Trophoblast cell (in vitro differentiated cells and primary cell): ENCODE measurements at regions not wholly inside any gene's neighbourhood (a gene's known extent, or its start where the extent isn't known, plus 50 kb on each side); places are given as distances from the start of the nearest gene placed in this dataset.
"Not testable (repeated sequence)": the region's sequence is repeated elsewhere in the genome, so short reads cannot be mapped to it uniquely, and the experiment has no call there.

ENCODE experiments used
- DNase-seq, 2 donors: peaks; one replicate each; pipeline ENCODE4 v3.0.0-alpha.2; 2016
- H2AFZ ChIP-seq: 2 replicates; pipeline ENCODE4 v1.6.1; 2013; ENCODE audit warnings: low read length, moderate library complexity, mild to moderate bottlenecking; ENCODE audit not compliant: insufficient read depth, poor library complexity
- H2AK5ac ChIP-seq: 2 replicates; pipeline ENCODE4 v1.6.1; 2013; ENCODE audit warnings: mild to moderate bottlenecking, low read length
- H2BK120ac ChIP-seq: 2 replicates; pipeline ENCODE4 v1.6.1; 2013; ENCODE audit warnings: low read length, mild to moderate bottlenecking, moderate library complexity; ENCODE audit not compliant: insufficient read depth, poor library complexity
- H2BK12ac ChIP-seq: 2 replicates; pipeline ENCODE4 v1.6.1; 2013; ENCODE audit warnings: mild to moderate bottlenecking, low read length, moderate library complexity
- H2BK5ac ChIP-seq: 2 replicates; pipeline ENCODE4 v1.6.1; 2013; ENCODE audit warnings: low read length, low read depth, moderate library complexity, mild to moderate bottlenecking; ENCODE audit not compliant: poor library complexity
- H3K14ac ChIP-seq: 2 replicates; pipeline ENCODE4 v1.6.1; 2013; ENCODE audit warnings: mild to moderate bottlenecking, low read length
- H3K18ac ChIP-seq: 2 replicates; pipeline ENCODE4 v1.6.1; 2013; ENCODE audit warnings: mild to moderate bottlenecking, low read length
- H3K23ac ChIP-seq: 2 replicates; pipeline ENCODE4 v1.6.1; 2013; ENCODE audit warnings: low read length
- H3K27ac ChIP-seq: 2 replicates; pipeline ENCODE4 v1.5.1; 2013; ENCODE audit warnings: low read depth, mild to moderate bottlenecking, inconsistent platforms, low read length, moderate library complexity
- H3K27me3 ChIP-seq: 2 replicates; pipeline ENCODE4 v1.6.1; 2013; ENCODE audit warnings: inconsistent platforms, mild to moderate bottlenecking, low read length, moderate library complexity; ENCODE audit not compliant: insufficient read depth
- H3K36me3 ChIP-seq, 2 experiments: 1 replicate in 1 of 2; 2 replicates in 1 of 2; pipeline ENCODE4 v1.6.1; 2013; ENCODE audit warnings: low read length in 2 of 2, mild to moderate bottlenecking in 2 of 2, moderate library complexity in 1 of 2; ENCODE audit not compliant: insufficient read depth in 2 of 2, control insufficient read depth in 1 of 2
- H3K4ac ChIP-seq: 2 replicates; pipeline ENCODE4 v1.6.1; 2013; ENCODE audit warnings: low read depth, mild to moderate bottlenecking, low read length, moderate library complexity
- H3K4me1 ChIP-seq, 2 experiments: 1 replicate in 1 of 2; 2 replicates in 1 of 2; pipeline ENCODE4 v1.6.1; 2013; ENCODE audit warnings: low read length in 2 of 2, mild to moderate bottlenecking in 2 of 2, moderate library complexity in 1 of 2; ENCODE audit not compliant: insufficient read depth in 2 of 2, control insufficient read depth in 1 of 2
- H3K4me2 ChIP-seq: 2 replicates; pipeline ENCODE4 v1.6.1; 2013; ENCODE audit warnings: inconsistent platforms, mild to moderate bottlenecking, low read length, moderate library complexity
- H3K4me3 ChIP-seq: 2 replicates; pipeline ENCODE4 v1.5.1; 2013; ENCODE audit warnings: mild to moderate bottlenecking, low read depth, low read length, inconsistent platforms
- H3K79me1 ChIP-seq: one replicate; pipeline ENCODE4 v1.6.1; 2013; ENCODE audit warnings: low read length
- H3K79me2 ChIP-seq: 2 replicates; pipeline ENCODE4 v1.6.1; 2013; ENCODE audit warnings: low read length, mild to moderate bottlenecking; ENCODE audit not compliant: control insufficient read depth, insufficient read depth, poor library complexity
- H3K9ac ChIP-seq: 2 replicates; pipeline ENCODE4 v1.6.1; 2013; ENCODE audit warnings: mild to moderate bottlenecking, low read length
- H3K9me3 ChIP-seq: 2 replicates; pipeline ENCODE4 v1.6.1; 2013; ENCODE audit warnings: low read depth, mild to moderate bottlenecking, control low read depth, inconsistent platforms, low read length; ENCODE audit not compliant: insufficient read depth
- H4K12ac ChIP-seq: 2 replicates; pipeline ENCODE4 v1.6.1; 2013; ENCODE audit warnings: low read depth, mild to moderate bottlenecking, low read length, moderate library complexity
- H4K8ac ChIP-seq: 2 replicates; pipeline ENCODE4 v1.6.1; 2013; ENCODE audit warnings: low read depth, mild to moderate bottlenecking, low read length, moderate library complexity
- H4K91ac ChIP-seq: one replicate; pipeline ENCODE4 v1.6.1; 2013; ENCODE audit warnings: low read depth, mild to moderate bottlenecking, low read length, moderate library complexity
- WGBS: extraction: QIAGEN DNeasy Blood & Tissue Kit; methylation state at CpG from one replicate; pipeline ENCODE4 v1.1.7; 2013; ENCODE audit warnings: missing lambda C conversion rate; ENCODE audit not compliant: insufficient read length, insufficient coverage; ENCODE audit errors: extremely low coverage; 5-methylcytosine and 5-hydroxymethylcytosine counted together

DNA sequence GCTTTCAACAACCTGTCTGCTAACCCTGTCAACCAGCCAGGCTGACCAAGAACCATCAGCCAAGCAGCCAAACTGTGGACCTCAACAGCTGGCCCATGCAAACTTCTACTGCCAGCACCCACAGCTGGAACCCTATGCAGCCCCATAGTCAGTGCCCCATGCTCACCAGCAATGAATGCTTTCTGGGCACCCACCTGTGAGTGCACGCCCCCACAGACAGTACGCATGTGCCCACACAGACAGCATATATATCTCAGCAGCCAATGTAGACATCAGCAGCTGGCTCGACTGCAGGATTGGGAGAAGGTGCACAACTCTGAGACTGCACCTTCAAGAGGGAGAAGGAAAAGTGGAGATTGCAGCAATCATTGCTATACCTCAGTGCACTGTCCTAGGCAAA lies 1534.6 kb downstream of the GRIK2 start:
- Histone ChIP-seq H3K79me1 (no peaks in the 10 kb centered on the region), H2BK12ac (no peak overlapping the region), H3K36me3 (no peaks in the 10 kb centered on the region), H2AK5ac (no peak overlapping the region), H3K4me1 (no peaks in the 10 kb centered on the region), H4K91ac (no peak overlapping the region), H3K23ac (no peak overlapping the region), H4K8ac (no peak overlapping the region), H3K27me3 (no peaks in the 10 kb centered on the region), H4K12ac (no peak overlapping the region), H3K18ac (no peak overlapping the region), H3K9ac (no peak overlapping the region), H3K79me2 (no peaks in the 10 kb centered on the region), H3K9me3 (no peaks in the 10 kb centered on the region), H3K4me3 (no peak overlapping the region), H2AFZ (no peak overlapping the region), H3K4me2 (no peak overlapping the region), H3K27ac (no peak overlapping the region), H3K14ac (no peak overlapping the region), H3K4ac (no peak overlapping the region), H2BK120ac (no peak overlapping the region), H2BK5ac (no peak overlapping the region)
- no peak for DNase-seq
- no CpG with 5 or more reads among the region's 3 CpGs for WGBS

- no peak overlapping the region for H3K4me2 ChIP-seq
- H2AK5ac ChIP-seq: no peak overlapping the region
- no peaks in the 10 kb centered on the region for H3K27me3 ChIP-seq
- no peak overlapping the region for H3K23ac ChIP-seq
- no peaks in the 10 kb centered on the region for H3K4me1 ChIP-seq
- H3K36me3 ChIP-seq: no peaks in the 10 kb centered on the region
- no peak overlapping the region for H3K4ac ChIP-seq
- no peak overlapping the region for H4K91ac ChIP-seq
- no peaks in the 10 kb centered on the region for H3K9me3 ChIP-seq
- no peaks in the 10 kb centered on the region for H3K79me1 ChIP-seq
- no peak for DNase-seq
- no peak overlapping the region for H3K14ac ChIP-seq
- no CpG with 5 or more reads among the region's 6 CpGs for WGBS
- no peak overlapping the region for H3K27ac ChIP-seq
- H2BK12ac ChIP-seq: no peak overlapping the region
- no peaks in the 10 kb centered on the region for H3K79me2 ChIP-seq
- H2BK120ac ChIP-seq: no peak overlapping the region
- H3K9ac ChIP-seq: no peak overlapping the region
- no peak overlapping the region for H4K8ac ChIP-seq
- H2AFZ ChIP-seq: no peak overlapping the region
- H3K4me3 ChIP-seq: no peak overlapping the region
- no peak overlapping the region for H3K18ac ChIP-seq
- no peak overlapping the region for H4K12ac ChIP-seq
- H2BK5ac ChIP-seq: no peak overlapping the region
Observed at GRCh38 chr6:102918161-102918560, 1524.7 kb downstream of the GRIK2 start.

GRCh38 chr6:102911571-102911970 lies 1518.1 kb downstream of the GRIK2 start:
- H2AK5ac ChIP-seq: no peak overlapping the region
- no peak overlapping the region for H4K12ac ChIP-seq
- no peak overlapping the region for H3K18ac ChIP-seq
- H3K23ac ChIP-seq: no peak overlapping the region
- H2BK5ac ChIP-seq: no peak overlapping the region
- H3K14ac ChIP-seq: no peak overlapping the region
- no peak overlapping the region for H2BK12ac ChIP-seq
- no peaks in the 10 kb centered on the region for H3K79me2 ChIP-seq
- no peak overlapping the region for H3K9ac ChIP-seq
- H3K4me2 ChIP-seq: no peak overlapping the region
- no peak overlapping the region for H3K27ac ChIP-seq
- H3K27me3 ChIP-seq: no peaks in the 10 kb centered on the region
- no peak overlapping the region for H3K4me3 ChIP-seq
- H2AFZ ChIP-seq: no peak overlapping the region
- no peak overlapping the region for H4K8ac ChIP-seq
- H2BK120ac ChIP-seq: no peak overlapping the region
- H3K4me1 ChIP-seq: no peaks in the 10 kb centered on the region
- peaks cover 2% of the 10 kb centered on the region for H3K9me3 ChIP-seq
- H3K4ac ChIP-seq: no peak overlapping the region
- H3K36me3 ChIP-seq: no peaks in the 10 kb centered on the region
- H4K91ac ChIP-seq: no peak overlapping the region
- no peaks in the 10 kb centered on the region for H3K79me1 ChIP-seq
- DNase-seq: no peak

DNA sequence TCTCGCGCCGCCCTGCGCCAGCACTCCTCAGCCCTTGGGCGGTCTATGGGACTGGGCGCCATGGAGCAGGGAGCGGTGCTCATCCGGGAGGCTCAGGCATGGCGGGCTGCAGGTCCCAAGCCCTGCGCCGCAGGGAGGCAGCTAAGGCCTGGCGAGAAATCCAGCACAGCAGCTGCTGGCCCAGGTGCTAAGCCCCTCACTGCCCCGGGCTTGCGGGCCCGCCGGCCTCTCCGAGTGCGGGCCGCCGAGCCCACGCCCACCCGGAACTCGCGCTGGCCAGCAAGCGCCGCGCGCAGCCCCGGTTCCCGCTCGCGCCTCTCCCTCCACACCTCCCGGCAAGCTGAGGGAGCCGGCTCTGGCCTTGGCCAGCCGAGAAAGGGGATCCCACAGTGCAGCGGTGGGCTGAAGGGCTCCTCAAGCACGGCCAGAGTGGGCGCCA lies 1517.2 kb downstream of the GRIK2 start:
- not testable (repeated sequence) for H3K27me3 ChIP-seq, H3K4me3 ChIP-seq, H4K12ac ChIP-seq, H3K79me1 ChIP-seq, H2BK120ac ChIP-seq, H2AK5ac ChIP-seq, H3K4ac ChIP-seq, H2BK12ac ChIP-seq, H3K4me1 ChIP-seq, H4K8ac ChIP-seq, H3K4me2 ChIP-seq, H2BK5ac ChIP-seq, H3K18ac ChIP-seq, H4K91ac ChIP-seq, H3K27ac ChIP-seq, H2AFZ ChIP-seq, H3K23ac ChIP-seq, H3K9me3 ChIP-seq, H3K36me3 ChIP-seq, H3K9ac ChIP-seq, H3K14ac ChIP-seq, H3K79me2 ChIP-seq, DNase-seq
- WGBS: no CpG with 5 or more reads among the region's 38 CpGs
